ENCODE measurements at regions not wholly inside any gene's neighbourhood (a gene's known extent, or its start where the extent isn't known, plus 50 kb on each side); places are given as distances from the start of the nearest gene placed in this dataset.

GRCh38 chr22:49079027-49079725 is 748.5 kb downstream of the BRD1 start:
- DNase-seq, result no peak

- no peak for DNase-seq
Measured at GRCh38 chr22:49078076-49078710, 749.5 kb downstream of the BRD1 start.

- DNase-seq, result no peak
Measured at GRCh38 chr22:49077586-49077985, 750.1 kb downstream of the BRD1 start.

GRCh38 chr22:49077036-49077393 is 750.7 kb downstream of the BRD1 start:
- no peak for DNase-seq

GRCh38 chr22:49076300-49077035 is 751.2 kb downstream of the BRD1 start:
- DNase-seq, result no peak

- DNase-seq, result no peak
Measured at GRCh38 chr22:49075150-49075549, 752.5 kb downstream of the BRD1 start.

GRCh38 chr22:49073873-49074417 is 753.7 kb downstream of the BRD1 start:
- no peak for DNase-seq

- no peak for DNase-seq
Measured at GRCh38 chr22:49072996-49073645, 754.6 kb downstream of the BRD1 start.

- DNase-seq, result no peak
Measured at GRCh38 chr22:49070501-49070900, 757.2 kb downstream of the BRD1 start.

- DNase-seq, result no peak
Measured at GRCh38 chr22:49068861-49069500, 758.7 kb downstream of the BRD1 start.

GRCh38 chr22:49067504-49067903 is 760.2 kb downstream of the BRD1 start:
- DNase-seq, result no peak

GRCh38 chr22:49066619-49067018 is 761.1 kb downstream of the BRD1 start:
- no peak for DNase-seq

- no peak for DNase-seq
Measured at GRCh38 chr22:49064836-49065235, 762.8 kb downstream of the BRD1 start.

- DNase-seq, result no peak
Measured at GRCh38 chr22:49063545-49063890, 764.2 kb downstream of the BRD1 start.

- no peak for DNase-seq
Measured at GRCh38 chr22:49062802-49063544, 764.7 kb downstream of the BRD1 start.

GRCh38 chr22:49062155-49062801 is 765.4 kb downstream of the BRD1 start:
- DNase-seq, result no peak

GRCh38 chr22:49057910-49058309 is 769.8 kb downstream of the BRD1 start:
- DNase-seq, result no peak

- DNase-seq, result no peak
Measured at GRCh38 chr22:49056301-49056700, 771.4 kb downstream of the BRD1 start.

- DNase-seq, result no peak
Measured at GRCh38 chr22:49055406-49055805, 772.3 kb downstream of the BRD1 start.

GRCh38 chr22:49053578-49053977 is 774.1 kb downstream of the BRD1 start:
- DNase-seq, result no peak

- no peak for DNase-seq
Measured at GRCh38 chr22:49052560-49052959, 775.1 kb downstream of the BRD1 start.

Measured in stimulated activated CD4-positive, alpha-beta T cell treated with anti-CD3 and anti-CD28 coated beads, Interleukin-12 subunit alpha, Interleukin-12 subunit beta, amount 100 ng/mL, for 4 hours (primary cell).